DMS79 treated with DMSO at 0.1 percent for 48 hours (cell line): ENCODE measurements at regions not wholly inside any gene's neighbourhood (a gene's known extent, or its start where the extent isn't known, plus 50 kb on each side); places are given as distances from the start of the nearest gene placed in this dataset.

ENCODE experiments used
- DNase-seq: peaks from one replicate; lab custom pipeline; 2025; lab: John Stamatoyannopoulos, UW

DNA sequence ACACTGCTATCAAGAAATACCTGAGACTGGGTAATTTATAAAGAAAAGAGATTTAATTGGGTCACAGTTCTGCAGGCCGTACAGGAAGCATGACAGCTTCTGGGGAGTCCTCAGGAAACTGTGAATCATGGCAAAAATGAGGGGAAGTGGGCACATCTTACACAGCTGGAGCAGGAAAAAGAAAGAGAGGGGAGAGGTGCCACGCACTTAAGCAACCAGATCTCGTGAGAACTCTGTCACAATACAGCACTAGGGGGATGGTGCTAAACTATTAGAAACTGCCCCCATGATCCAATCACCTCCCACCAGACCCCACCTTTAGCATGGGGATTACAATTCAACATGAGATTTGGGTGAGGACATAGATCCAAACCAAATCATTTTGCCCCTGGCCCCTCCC is 105.5 kb upstream of the CPLX2 start:
- no peak for DNase-seq

GRCh38 chr5:175766963-175767362 is 104.4 kb upstream of the CPLX2 start:
- DNase-seq: no peak

GRCh38 chr5:175772747-175773533 is 98.4 kb upstream of the CPLX2 start:
- DNase-seq: no peak

DNA sequence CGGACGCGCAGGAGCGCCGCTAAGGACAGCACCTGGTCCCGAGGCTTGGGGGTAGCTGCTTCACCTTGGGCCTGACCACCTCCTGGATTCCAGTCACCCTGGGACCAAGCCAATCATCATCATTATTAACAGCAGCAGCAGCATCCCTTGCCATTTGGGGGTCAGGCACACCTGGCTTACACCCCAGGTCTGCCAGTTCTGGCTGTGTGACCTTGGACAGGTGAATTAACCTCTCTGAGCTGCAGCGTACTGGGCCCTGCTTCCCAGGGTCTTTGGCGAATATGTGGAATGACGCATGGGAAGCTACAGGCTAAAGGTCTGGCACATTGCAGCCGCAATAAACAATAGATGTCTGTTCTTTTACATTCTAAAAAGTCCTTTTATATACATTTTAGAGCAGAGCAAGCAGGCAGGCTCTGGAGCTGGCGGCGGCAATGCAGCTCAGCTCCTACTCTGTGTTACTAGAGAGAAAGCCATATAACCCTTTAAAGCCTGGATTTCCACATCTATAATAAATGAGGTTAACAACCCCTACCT is 97.8 kb upstream of the CPLX2 start:
- no peak for DNase-seq

- no peak for DNase-seq
These were observed 96.0 kb upstream of the CPLX2 start for GRCh38 chr5:175775416-175775815.

GRCh38 chr5:175778951-175779503 is 92.4 kb upstream of the CPLX2 start:
- peak; percentile 76 for DNase-seq

- no peak for DNase-seq
These were observed 87.6 kb upstream of the CPLX2 start for GRCh38 chr5:175783739-175784138.

- no peak for DNase-seq
These were observed 87.1 kb upstream of the CPLX2 start for GRCh38 chr5:175784230-175784629.

DNA sequence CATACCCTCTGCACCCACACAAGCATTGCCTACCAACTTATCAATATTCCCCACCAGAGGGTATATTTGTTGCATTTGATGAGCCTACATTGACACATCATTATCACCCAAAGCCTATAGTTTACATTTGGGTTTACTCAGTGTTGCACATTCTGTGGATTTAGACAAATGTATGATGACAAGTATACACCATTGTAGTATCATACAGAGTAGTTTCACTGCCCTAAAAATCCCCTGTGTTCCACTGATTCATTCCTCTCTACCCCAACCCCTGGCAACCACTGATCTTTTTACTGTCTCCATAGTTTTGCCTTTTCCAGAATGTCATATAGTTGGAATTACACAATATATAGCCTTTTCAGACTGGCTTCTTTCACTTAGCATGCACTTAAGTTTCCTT is 85.7 kb upstream of the CPLX2 start:
- DNase-seq: no peak

GRCh38 chr5:175788155-175788787 is 83.1 kb upstream of the CPLX2 start:
- no peak for DNase-seq

GRCh38 chr5:175789670-175790069 is 81.7 kb upstream of the CPLX2 start:
- no peak for DNase-seq

- DNase-seq: no peak
These were observed 80.6 kb upstream of the CPLX2 start for GRCh38 chr5:175790796-175791195.

DNA sequence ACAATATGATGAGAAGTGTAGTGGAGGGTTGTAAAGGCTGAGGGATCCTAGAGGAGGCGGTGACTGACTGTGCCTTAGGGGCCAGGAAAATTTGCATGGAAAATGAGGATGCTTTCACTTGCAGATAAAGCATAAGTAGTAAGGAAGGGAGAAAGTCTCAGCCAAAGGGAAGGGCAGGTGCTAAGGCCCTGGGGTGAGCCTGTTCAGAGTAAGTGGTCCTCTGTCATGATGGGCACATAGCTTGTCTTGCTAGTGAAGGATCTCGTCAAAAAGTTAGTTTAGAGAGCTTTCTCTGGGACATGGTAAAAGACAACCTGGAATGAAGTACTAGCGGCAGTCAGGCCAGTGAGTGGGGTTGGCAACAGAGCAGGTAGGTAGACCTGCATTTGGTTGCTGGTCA is 75.4 kb upstream of the CPLX2 start:
- no peak for DNase-seq

GRCh38 chr5:175796536-175797499 is 74.6 kb upstream of the CPLX2 start:
- peak; percentile 46 for DNase-seq

GRCh38 chr5:175797521-175798038 is 73.8 kb upstream of the CPLX2 start:
- DNase-seq: peak; percentile 44

DNA sequence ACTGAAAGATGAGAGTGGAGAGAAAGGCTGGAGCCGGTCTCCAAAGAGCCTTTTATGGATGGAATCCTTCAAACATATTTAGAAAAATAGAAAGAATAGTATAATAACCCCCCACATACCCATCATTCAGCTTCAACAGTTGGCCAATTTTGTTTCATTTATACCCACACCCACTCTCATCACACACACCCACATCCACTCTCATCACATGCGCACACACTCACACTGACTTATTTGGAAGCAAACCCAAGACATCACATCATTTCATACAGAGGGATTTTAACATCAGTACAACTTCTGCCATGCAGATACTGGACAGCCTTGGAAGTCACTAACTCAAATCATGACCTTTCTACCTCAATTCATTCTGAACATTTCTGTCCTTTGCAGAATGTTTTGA is 72.8 kb upstream of the CPLX2 start:
- no peak for DNase-seq

GRCh38 chr5:175800656-175801081 is 70.7 kb upstream of the CPLX2 start:
- DNase-seq: peak; percentile 43

DNA sequence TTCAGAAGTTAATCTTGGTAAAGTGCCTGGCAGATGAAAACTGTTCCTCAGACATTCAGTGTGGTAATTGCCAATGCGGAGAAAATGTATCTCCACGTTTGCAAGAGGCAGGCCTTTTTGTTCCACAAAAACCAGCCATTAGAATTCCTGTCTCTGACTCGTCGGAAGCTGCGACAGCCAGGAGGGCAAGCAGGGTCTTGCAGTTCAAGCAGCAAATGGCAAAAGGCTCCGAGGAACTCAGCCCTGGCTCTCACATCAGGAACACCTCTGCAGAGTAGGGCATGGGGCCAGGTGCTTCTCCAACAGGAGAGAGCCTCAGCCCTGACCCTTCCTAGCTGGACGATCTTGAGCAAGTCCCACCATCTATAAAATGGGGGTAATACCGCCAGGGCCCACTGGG is 69.0 kb upstream of the CPLX2 start:
- no peak for DNase-seq

DNA sequence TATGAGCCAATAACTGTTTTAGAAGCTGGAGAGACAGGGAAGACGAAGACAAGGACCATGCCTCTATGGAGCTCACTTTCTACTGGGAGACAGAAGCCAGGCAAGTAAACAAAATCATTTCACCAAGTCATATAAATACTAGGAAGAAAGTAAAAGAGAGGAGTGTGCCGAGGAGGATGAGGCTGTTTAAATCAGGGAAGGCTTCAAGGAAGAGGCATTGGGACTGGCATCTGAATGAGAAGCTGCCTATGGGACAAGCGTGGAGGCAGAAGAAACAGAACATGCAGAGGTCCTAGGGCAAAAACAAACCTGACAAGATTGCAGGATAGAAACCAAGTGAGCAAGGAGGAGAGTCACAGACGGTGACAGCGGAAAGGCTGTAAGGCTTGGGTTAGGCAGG is 68.1 kb upstream of the CPLX2 start:
- DNase-seq: no peak

DNA sequence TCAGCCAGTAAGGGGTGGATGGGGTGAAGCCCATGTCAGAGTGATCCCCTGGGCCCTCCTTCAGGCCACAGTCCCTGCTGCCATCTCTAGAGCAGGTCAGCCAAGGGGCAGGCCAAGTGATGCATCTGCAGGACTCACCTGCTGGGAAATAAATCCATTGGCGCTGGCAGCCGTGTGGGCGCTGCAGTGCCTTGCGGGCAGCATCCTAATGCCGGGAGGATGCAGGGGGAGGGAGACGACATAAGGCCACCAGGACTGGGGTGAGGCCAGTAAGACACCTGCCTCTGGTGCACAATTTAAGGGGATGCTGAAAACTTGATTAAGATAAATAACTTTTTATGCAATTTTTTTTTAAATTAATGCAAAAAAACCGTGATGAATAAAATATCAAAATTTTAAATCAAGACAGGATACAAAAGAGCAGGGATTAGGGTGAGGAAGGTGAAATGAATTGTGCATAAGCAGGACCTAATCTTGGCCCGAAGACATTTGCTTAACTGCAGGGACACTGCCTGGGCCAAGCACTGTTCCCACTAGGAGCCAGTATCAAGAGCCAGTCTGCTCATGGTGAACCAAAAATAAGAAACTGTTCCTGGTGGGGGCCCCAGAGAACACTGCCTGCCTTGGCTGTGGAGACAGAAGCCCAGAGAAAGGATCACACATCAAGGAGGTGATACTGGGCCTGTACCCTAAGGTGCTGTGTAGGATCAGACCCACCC is 67.5 kb upstream of the CPLX2 start:
- DNase-seq: no peak
